CD4-positive, CD25-positive, alpha-beta regulatory T cell (primary cell): ENCODE measurements at regions not wholly inside any gene's neighbourhood (a gene's known extent, or its start where the extent isn't known, plus 50 kb on each side); places are given as distances from the start of the nearest gene placed in this dataset.
"Not testable (repeated sequence)": the region's sequence is repeated elsewhere in the genome, so short reads cannot be mapped to it uniquely, and the experiment has no call there.

Experiments
- ATAC-seq, 2 donors: fragments of 150-1000 bp; cut with Tn5 transposase; one replicate each; pipeline ENCODE4 v1.10.0; 2021; ENCODE audit warnings: low read depth in 2 of 2, moderate number of reproducible peaks in 2 of 2, moderate library complexity in 1 of 2
- DNase-seq, 3 donors: peaks; one replicate each; pipeline versions ENCODE4 v3.0.0 to v3.0.0-alpha.2; 2012 to 2022; ENCODE audit warnings: mixed read lengths in 1 of 3
- H3K27ac ChIP-seq: one replicate; pipeline ENCODE4 v1.7.0; 2013; ENCODE audit warnings: mild to moderate bottlenecking, low read length; ENCODE audit not compliant: insufficient read depth, poor library complexity, severe bottlenecking
- H3K27me3 ChIP-seq: one replicate; pipeline ENCODE4 v1.7.0; 2013; ENCODE audit warnings: low read length; ENCODE audit not compliant: control insufficient read depth, insufficient read depth
- H3K36me3 ChIP-seq: one replicate; pipeline ENCODE4 v1.7.0; 2013; ENCODE audit warnings: mild to moderate bottlenecking, low read length, moderate library complexity; ENCODE audit not compliant: control insufficient read depth, insufficient read depth
- H3K4me1 ChIP-seq: 2 replicates; pipeline ENCODE4 v1.7.0; 2013; ENCODE audit warnings: mild to moderate bottlenecking, low read length; ENCODE audit not compliant: insufficient read depth, control insufficient read depth, poor library complexity, severe bottlenecking
- H3K4me3 ChIP-seq: one replicate; pipeline ENCODE4 v1.7.0; 2013; ENCODE audit warnings: low read depth, mild to moderate bottlenecking, low read length, moderate library complexity
- H3K9me3 ChIP-seq, 2 experiments: 1 replicate in 1 of 2; 2 replicates in 1 of 2; pipeline ENCODE4 v1.7.0; 2013; ENCODE audit warnings: low read length in 2 of 2, mild to moderate bottlenecking in 1 of 2, moderate library complexity in 1 of 2; ENCODE audit not compliant: control insufficient read depth in 2 of 2
- H3K27ac Mint-ChIP-seq, 3 donors: one replicate each; pipeline ENCODE4 v1.8.0; 2020 to 2022; ENCODE audit warnings: mild to moderate bottlenecking in 3 of 3, mixed read lengths in 3 of 3, moderate library complexity in 2 of 3
- H3K27me3 Mint-ChIP-seq: one replicate; pipeline ENCODE4 v1.8.0; 2022; ENCODE audit warnings: mild to moderate bottlenecking, mixed read lengths
- H3K36me3 Mint-ChIP-seq: one replicate; pipeline ENCODE4 v1.8.0; 2020; ENCODE audit warnings: mixed read lengths
- H3K4me1 Mint-ChIP-seq, 4 donors: one replicate each; pipeline ENCODE4 v1.8.0; 2020 to 2022; ENCODE audit warnings: mixed read lengths in 4 of 4, mild to moderate bottlenecking in 1 of 4
- H3K4me3 Mint-ChIP-seq, 4 donors: one replicate each; pipeline ENCODE4 v1.8.0; 2020 to 2022; ENCODE audit warnings: mild to moderate bottlenecking in 4 of 4, mixed read lengths in 4 of 4, moderate library complexity in 3 of 4
- H3K9me3 Mint-ChIP-seq, 7 donors: one replicate each; pipeline ENCODE4 v1.8.0; 2020 to 2022; ENCODE audit warnings: mixed read lengths in 7 of 7, mild to moderate bottlenecking in 3 of 7, moderate library complexity in 2 of 7

- ATAC-seq, H3K4me3 Mint-ChIP-seq, H3K4me1 ChIP-seq: not testable (repeated sequence)
These were observed 307.6 kb downstream of the SPATA31A1 start for GRCh38 chr9:39663020-39663419.

DNA sequence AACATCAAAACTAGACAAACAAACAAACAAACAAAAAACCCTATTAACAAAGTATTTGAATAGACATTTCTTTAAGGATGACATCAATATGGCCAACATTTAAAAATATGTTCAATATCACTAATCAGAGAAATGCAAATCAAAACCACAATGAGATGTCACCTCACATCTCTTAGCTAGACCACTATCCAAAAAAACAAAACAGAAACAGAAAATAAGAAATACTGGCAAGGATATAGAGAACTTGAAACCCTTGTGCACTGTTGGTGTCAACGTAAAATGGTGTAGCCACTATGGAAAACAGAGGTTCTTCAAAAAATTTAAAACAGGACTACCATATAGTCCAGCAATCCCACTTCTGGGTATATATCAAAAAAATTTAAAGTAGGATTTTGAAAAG, 308.2 kb downstream of the SPATA31A1 start:
- ATAC-seq, DNase-seq, H3K4me3 ChIP-seq, H3K36me3 Mint-ChIP-seq, H3K9me3 ChIP-seq, H3K36me3 ChIP-seq, H3K27me3 Mint-ChIP-seq, H3K9me3 Mint-ChIP-seq, H3K27ac ChIP-seq, H3K4me1 Mint-ChIP-seq, H3K27ac Mint-ChIP-seq, H3K4me1 ChIP-seq, H3K27me3 ChIP-seq, H3K4me3 Mint-ChIP-seq: not testable (repeated sequence)

More at GRCh38 chr9:39663020-39663419, 307.6 kb downstream of the SPATA31A1 start:
- H3K9me3 Mint-ChIP-seq, DNase-seq, H3K36me3 Mint-ChIP-seq, H3K27me3 ChIP-seq, H3K27ac ChIP-seq, H3K27me3 Mint-ChIP-seq, H3K4me1 Mint-ChIP-seq, H3K4me3 ChIP-seq, H3K9me3 ChIP-seq, H3K27ac Mint-ChIP-seq, H3K36me3 ChIP-seq: not testable (repeated sequence)

DNA sequence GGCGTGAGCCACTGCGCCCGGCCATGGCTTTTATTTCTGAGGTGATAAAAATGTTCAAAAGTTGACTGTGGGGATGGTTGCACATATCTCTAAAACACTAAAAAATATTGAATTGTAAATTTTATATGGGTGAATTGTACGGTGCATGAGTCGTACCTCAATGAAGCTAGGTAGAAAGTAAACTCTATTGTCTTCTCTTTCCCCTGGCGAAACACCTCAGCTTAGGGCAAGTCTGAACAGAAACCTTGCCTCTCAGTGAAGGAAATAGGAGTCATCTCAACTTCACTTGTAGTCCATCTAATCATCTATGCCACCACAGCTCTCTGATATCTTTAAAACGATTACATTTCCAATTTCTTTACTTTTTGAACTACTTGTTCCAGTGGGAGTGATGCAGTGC, 309.6 kb downstream of the SPATA31A1 start:
- H3K27me3 ChIP-seq, H3K4me1 ChIP-seq, H3K4me3 ChIP-seq, H3K27me3 Mint-ChIP-seq, H3K4me1 Mint-ChIP-seq, H3K9me3 ChIP-seq, H3K36me3 Mint-ChIP-seq, H3K27ac Mint-ChIP-seq, H3K9me3 Mint-ChIP-seq, ATAC-seq, H3K4me3 Mint-ChIP-seq, H3K36me3 ChIP-seq, H3K27ac ChIP-seq, DNase-seq: not testable (repeated sequence)

DNA sequence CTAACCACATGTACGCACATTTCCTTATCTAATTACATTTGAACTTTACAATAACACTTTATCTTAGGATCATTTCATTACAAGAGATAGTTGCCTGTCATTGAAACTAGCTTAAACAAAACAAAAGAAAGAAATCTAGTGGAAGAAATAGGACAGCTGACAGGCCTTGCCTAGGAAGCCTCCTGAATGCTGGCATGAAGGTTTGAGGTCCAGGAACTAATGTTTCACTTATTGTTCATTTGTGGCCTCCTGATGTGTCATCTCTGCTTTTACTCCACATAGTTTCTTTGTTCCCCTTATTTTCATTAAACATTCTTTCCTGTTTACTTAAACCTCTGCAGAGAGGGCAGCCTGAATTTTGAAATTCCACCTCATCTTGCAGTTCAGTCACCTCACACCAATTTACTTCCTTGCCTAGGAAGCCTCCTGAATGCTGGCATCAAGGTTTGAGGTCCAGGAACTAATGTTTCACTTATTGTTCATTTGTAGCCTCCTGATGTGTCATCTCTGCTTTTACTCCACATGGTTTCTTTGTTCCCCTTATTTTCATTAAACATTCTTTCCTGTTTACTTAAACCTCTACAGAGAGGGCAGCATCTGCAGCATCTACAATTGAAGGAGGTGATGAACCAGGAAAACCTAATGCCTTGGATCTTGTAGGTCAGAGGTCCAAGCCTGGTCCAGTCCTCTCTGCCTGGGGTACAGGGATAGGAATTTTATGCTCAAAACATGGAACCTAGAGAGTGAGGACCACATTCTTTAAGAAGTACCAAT, 319.2 kb downstream of the SPATA31A1 start:
- not testable (repeated sequence) for ATAC-seq, H3K27me3 ChIP-seq, H3K27ac ChIP-seq, H3K36me3 Mint-ChIP-seq, H3K27me3 Mint-ChIP-seq, H3K4me3 ChIP-seq, H3K4me1 ChIP-seq, H3K36me3 ChIP-seq, H3K9me3 Mint-ChIP-seq, DNase-seq, H3K4me1 Mint-ChIP-seq, H3K9me3 ChIP-seq, H3K4me3 Mint-ChIP-seq
- H3K27ac Mint-ChIP-seq, result peak overlapping the region in 1 of 3 donors; percentile 75

GRCh38 chr9:39675211-39675553, 319.7 kb downstream of the SPATA31A1 start:
- not testable (repeated sequence) for H3K27me3 Mint-ChIP-seq, H3K27me3 ChIP-seq, H3K4me3 ChIP-seq, H3K27ac ChIP-seq, DNase-seq, H3K4me3 Mint-ChIP-seq, H3K36me3 ChIP-seq, ATAC-seq, H3K9me3 Mint-ChIP-seq, H3K27ac Mint-ChIP-seq, H3K9me3 ChIP-seq, H3K4me1 ChIP-seq, H3K36me3 Mint-ChIP-seq, H3K4me1 Mint-ChIP-seq

- peak in 1 of 2 donors; percentile 24 for ATAC-seq
- H3K36me3 Mint-ChIP-seq, DNase-seq: not testable (repeated sequence)
These were observed 323.2 kb downstream of the SPATA31A1 start for GRCh38 chr9:39678534-39679263.

GRCh38 chr9:39680694-39681401, 325.4 kb downstream of the SPATA31A1 start:
- ATAC-seq, DNase-seq, H3K27me3 Mint-ChIP-seq, H3K36me3 ChIP-seq, H3K9me3 Mint-ChIP-seq, H3K4me1 ChIP-seq, H3K27ac ChIP-seq, H3K4me3 Mint-ChIP-seq, H3K27ac Mint-ChIP-seq, H3K36me3 Mint-ChIP-seq, H3K4me1 Mint-ChIP-seq, H3K9me3 ChIP-seq, H3K4me3 ChIP-seq, H3K27me3 ChIP-seq: not testable (repeated sequence)

More at GRCh38 chr9:39678534-39679263, 323.2 kb downstream of the SPATA31A1 start:
- not testable (repeated sequence) for H3K4me3 ChIP-seq, H3K4me1 Mint-ChIP-seq, H3K36me3 ChIP-seq, H3K4me1 ChIP-seq, H3K27ac ChIP-seq, H3K4me3 Mint-ChIP-seq, H3K27me3 ChIP-seq, H3K27me3 Mint-ChIP-seq, H3K9me3 Mint-ChIP-seq, H3K27ac Mint-ChIP-seq, H3K9me3 ChIP-seq
